HEK293 (cell line): ENCODE measurements at regions not wholly inside any gene's neighbourhood (a gene's known extent, or its start where the extent isn't known, plus 50 kb on each side); places are given as distances from the start of the nearest gene placed in this dataset.

Experiments used
- CTCF ChIA-PET: fragments of 350-600 bp; formaldehyde crosslinking; extraction: SDS; loops from one replicate; lab custom pipeline; 2021; ENCODE audit warnings: antibody characterized with exemption; lab: Yijun Ruan, JAX
- POLR2A ChIA-PET: fragments of 300-600 bp; formaldehyde crosslinking; extraction: SDS; loops from one replicate; lab custom pipeline; 2020; ENCODE audit warnings: antibody characterized with exemption, inconsistent platforms; lab: Yijun Ruan, JAX
- H3K27ac ChIP-seq: fragments of 200-500 bp; sonication (Bioruptor generic); 2 replicates; pipeline ENCODE4 v1.5.1; 2014; ENCODE audit warnings: low read depth, low read length, control low read depth, inconsistent platforms; ENCODE audit errors: extremely low read depth
- H3K36me3 ChIP-seq, 2 experiments: fragments of 200-500 bp in 1 of 2; sonication (Bioruptor generic) in 1 of 2; 1 replicate in 1 of 2; 2 replicates in 1 of 2; pipeline ENCODE4 v1.5.1; 2014 to 2017; ENCODE audit warnings: inconsistent platforms in 2 of 2, low read length in 2 of 2; ENCODE audit not compliant: control insufficient read depth in 2 of 2, insufficient read depth in 1 of 2
- H3K4me1 ChIP-seq: fragments of 200-500 bp; sonication (Bioruptor generic); 2 replicates; pipeline ENCODE4 v1.5.1; 2014; ENCODE audit warnings: mild to moderate bottlenecking, low read length, inconsistent platforms; ENCODE audit not compliant: control insufficient read depth, insufficient read depth
- H3K4me3 ChIP-seq: 2 replicates; pipeline ENCODE4 v1.5.1; 2011; ENCODE audit warnings: low read depth, mild to moderate bottlenecking, control low read depth, low read length, moderate library complexity
- H3K9me3 ChIP-seq: fragments of 200-500 bp; sonication (Bioruptor generic); 2 replicates; pipeline ENCODE4 v1.5.1; 2014; ENCODE audit warnings: low read depth, low read length, inconsistent platforms; ENCODE audit not compliant: control insufficient read depth, insufficient read depth
- AEBP2 ChIP-seq: fragments of 450-650 bp; formaldehyde crosslinking; IDR thresholded peaks from 2 replicates; pipeline ENCODE4 v1.5.1; 2016; ENCODE audit warnings: missing biosample characterization, missing genetic modification characterization, borderline replicate concordance
- ATF2 ChIP-seq: fragments of 450-650 bp; formaldehyde crosslinking; IDR thresholded peaks from 2 replicates; pipeline ENCODE4 v1.5.1; 2016; ENCODE audit warnings: missing biosample characterization, missing genetic modification characterization, low read depth
- FEZF1 ChIP-seq: fragments of 450-650 bp; formaldehyde crosslinking; IDR thresholded peaks from 2 replicates; pipeline ENCODE4 v1.5.1; 2016; ENCODE audit warnings: missing biosample characterization, missing genetic modification characterization
- MEIS1 ChIP-seq: sonication (generic); formaldehyde crosslinking; IDR thresholded peaks from 2 replicates; pipeline ENCODE4 v1.8.1; 2022; ENCODE audit warnings: missing genetic modification reagents, mild to moderate bottlenecking, borderline replicate concordance
- OVOL3 ChIP-seq: fragments of 450-650 bp; formaldehyde crosslinking; IDR thresholded peaks from 2 replicates; pipeline ENCODE4 v1.5.1; 2016; ENCODE audit warnings: missing biosample characterization, missing genetic modification characterization
- SP2 ChIP-seq: fragments of 450-650 bp; formaldehyde crosslinking; IDR thresholded peaks from 2 replicates; pipeline ENCODE4 v1.5.1; 2016; ENCODE audit warnings: missing biosample characterization, missing genetic modification characterization
- TCF7L2 ChIP-seq: IDR thresholded peaks from 2 replicates; pipeline ENCODE4 v1.6.1; 2011; ENCODE audit warnings: low read depth, mild to moderate bottlenecking, inconsistent platforms, low read length, moderate library complexity, borderline replicate concordance
- YY2 ChIP-seq: fragments of 450-650 bp; formaldehyde crosslinking; IDR thresholded peaks from 2 replicates; pipeline ENCODE4 v1.5.1; 2016; ENCODE audit warnings: missing biosample characterization, missing genetic modification characterization
- ZBTB48 ChIP-seq: fragments of 450-650 bp; formaldehyde crosslinking; IDR thresholded peaks from 2 replicates; pipeline ENCODE4 v1.5.1; 2016; ENCODE audit warnings: missing biosample characterization, missing genetic modification characterization
- ZNF146 ChIP-seq: fragments of 450-650 bp; formaldehyde crosslinking; IDR thresholded peaks from 2 replicates; pipeline ENCODE4 v1.5.1; 2016; ENCODE audit warnings: missing biosample characterization, missing genetic modification characterization
- ZNF155 ChIP-seq: fragments of 450-650 bp; formaldehyde crosslinking; IDR thresholded peaks from 2 replicates; pipeline ENCODE4 v1.5.1; 2016; ENCODE audit warnings: missing biosample characterization, missing genetic modification characterization
- ZNF157 ChIP-seq: fragments of 450-650 bp; formaldehyde crosslinking; IDR thresholded peaks from 2 replicates; pipeline ENCODE4 v1.5.1; 2016; ENCODE audit warnings: missing biosample characterization, missing genetic modification characterization
- ZNF169 ChIP-seq: fragments of 450-650 bp; formaldehyde crosslinking; IDR thresholded peaks from 2 replicates; pipeline ENCODE4 v1.5.1; 2016; ENCODE audit warnings: missing biosample characterization, missing genetic modification characterization
- ZNF174 ChIP-seq: fragments of 450-650 bp; formaldehyde crosslinking; IDR thresholded peaks from 2 replicates; pipeline ENCODE4 v1.5.0; 2017; ENCODE audit warnings: missing biosample characterization, mild to moderate bottlenecking, missing genetic modification characterization
- ZNF223 ChIP-seq: fragments of 450-650 bp; formaldehyde crosslinking; IDR thresholded peaks from 2 replicates; pipeline ENCODE4 v1.5.1; 2016; ENCODE audit warnings: missing biosample characterization, missing genetic modification characterization
- ZNF280D ChIP-seq: fragments of 450-650 bp; formaldehyde crosslinking; IDR thresholded peaks from 2 replicates; pipeline ENCODE4 v1.5.1; 2016; ENCODE audit warnings: missing biosample characterization, missing genetic modification characterization
- ZNF335 ChIP-seq: fragments of 450-650 bp; formaldehyde crosslinking; conservative IDR thresholded peaks from 2 replicates; pipeline ENCODE4 v1.5.1; 2016; ENCODE audit warnings: missing biosample characterization, missing genetic modification characterization
- ZNF350 ChIP-seq: fragments of 450-650 bp; formaldehyde crosslinking; IDR thresholded peaks from 2 replicates; pipeline ENCODE4 v1.5.0; 2017; ENCODE audit warnings: missing biosample characterization, mild to moderate bottlenecking, missing genetic modification characterization
- ZNF391 ChIP-seq: fragments of 450-650 bp; formaldehyde crosslinking; IDR thresholded peaks from 2 replicates; pipeline ENCODE4 v1.5.1; 2016; ENCODE audit warnings: low read depth, missing biosample characterization, missing genetic modification characterization, borderline replicate concordance
- ZNF558 ChIP-seq: fragments of 450-650 bp; formaldehyde crosslinking; IDR thresholded peaks from 2 replicates; pipeline ENCODE4 v1.5.1; 2016; ENCODE audit warnings: missing biosample characterization, missing genetic modification characterization
- ZNF600 ChIP-seq: fragments of 450-650 bp; formaldehyde crosslinking; IDR thresholded peaks from 2 replicates; pipeline ENCODE4 v1.5.1; 2016; ENCODE audit warnings: missing biosample characterization, missing genetic modification characterization
- ZNF623 ChIP-seq: fragments of 450-650 bp; formaldehyde crosslinking; IDR thresholded peaks from 2 replicates; pipeline ENCODE4 v1.5.1; 2016; ENCODE audit warnings: missing biosample characterization, missing genetic modification characterization
- ZNF639 ChIP-seq: fragments of 450-650 bp; formaldehyde crosslinking; IDR thresholded peaks from 2 replicates; pipeline ENCODE4 v1.5.1; 2016; ENCODE audit warnings: missing biosample characterization, missing genetic modification characterization
- ZNF670 ChIP-seq: fragments of 450-650 bp; formaldehyde crosslinking; IDR thresholded peaks from 2 replicates; pipeline ENCODE4 v1.5.1; 2016; ENCODE audit warnings: missing biosample characterization, missing genetic modification characterization, low read depth
- ZSCAN16 ChIP-seq: fragments of 450-650 bp; formaldehyde crosslinking; IDR thresholded peaks from 2 replicates; pipeline ENCODE4 v1.5.1; 2016; ENCODE audit warnings: missing biosample characterization, missing genetic modification characterization
- TF ChIP-seq, protein P1 (sequence below): fragments of 450-650 bp; formaldehyde crosslinking; IDR thresholded peaks from 2 replicates; pipeline ENCODE4; 2016; ENCODE audit warnings: missing biosample characterization, missing genetic modification characterization
- TF ChIP-seq, protein P2 (sequence below): fragments of 450-650 bp; formaldehyde crosslinking; IDR thresholded peaks from 2 replicates; pipeline ENCODE4 v1.5.1; 2016; ENCODE audit warnings: missing biosample characterization, missing genetic modification characterization
- TF ChIP-seq, protein P3 (sequence below): IDR thresholded peaks from 2 replicates; pipeline ENCODE4 v1.6.1; 2011; ENCODE audit warnings: mild to moderate bottlenecking, low read depth, low read length, borderline replicate concordance

DNA sequence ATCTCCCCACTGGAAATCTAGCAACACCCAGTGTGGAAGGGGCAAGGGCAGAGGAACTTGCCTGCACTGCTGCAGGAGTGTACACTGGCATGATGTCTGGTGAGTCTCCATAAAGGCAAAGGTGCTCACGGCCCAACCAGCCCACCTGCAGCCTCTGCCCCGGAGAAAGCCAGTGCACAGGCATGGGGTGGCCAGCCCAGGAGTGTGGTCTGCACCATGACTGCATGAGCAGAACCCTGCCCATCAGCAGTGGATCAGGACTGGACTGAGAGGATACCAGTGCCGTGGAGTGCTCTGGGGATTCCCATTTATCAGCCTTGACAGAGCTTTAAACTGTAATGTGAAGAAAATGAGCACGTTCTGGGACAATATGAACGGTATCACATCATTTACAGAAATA, 342.6 kb upstream of the HS6ST1 start:
- Histone ChIP-seq H3K9me3 (no peaks in the 10 kb centered on the region), H3K4me1 (no peaks in the 10 kb centered on the region), H3K27ac (no peak overlapping the region), H3K4me3 (no peak overlapping the region), H3K36me3 (no peaks in the 10 kb centered on the region)
- CTCF ChIA-PET, result no interaction called here
- TF ChIP-seq ZNF391 (tag by site-specific recombination), result no peak
- TF ChIP-seq ZNF146 (tag by site-specific recombination), result no peak
- no peak for TF ChIP-seq ZNF670 (tag by site-specific recombination)
- no peak for TF ChIP-seq ZNF623 (tag by site-specific recombination)
- no peak for TF ChIP-seq ZNF558 (tag by site-specific recombination)
- TF ChIP-seq ZNF335, result no peak
- no peak for TF ChIP-seq ZNF639 (tag by site-specific recombination)
- TF ChIP-seq ZNF223 (tag by site-specific recombination), result no peak
- TF ChIP-seq ATF2 (tag by site-specific recombination), result no peak
- no peak for TF ChIP-seq ZNF350 (tag by site-specific recombination)
- TF ChIP-seq ZBTB48 (tag by site-specific recombination), result no peak
- TF ChIP-seq, protein P1, sequence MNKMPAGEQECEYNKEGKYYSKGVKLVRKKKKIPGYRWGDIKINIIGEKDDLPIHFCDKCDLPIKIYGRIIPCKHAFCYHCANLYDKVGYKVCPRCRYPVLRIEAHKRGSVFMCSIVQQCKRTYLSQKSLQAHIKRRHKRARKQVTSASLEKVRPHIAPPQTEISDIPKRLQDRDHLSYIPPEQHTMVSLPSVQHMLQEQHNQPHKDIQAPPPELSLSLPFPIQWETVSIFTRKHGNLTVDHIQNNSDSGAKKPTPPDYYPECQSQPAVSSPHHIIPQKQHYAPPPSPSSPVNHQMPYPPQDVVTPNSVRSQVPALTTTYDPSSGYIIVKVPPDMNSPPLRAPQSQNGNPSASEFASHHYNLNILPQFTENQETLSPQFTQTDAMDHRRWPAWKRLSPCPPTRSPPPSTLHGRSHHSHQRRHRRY, result no peak
- no peak for TF ChIP-seq ZNF157 (tag by site-specific recombination)
- no peak for TF ChIP-seq MEIS1 (CRISPR knock-in tag)
- POLR2A ChIA-PET, result no interaction called here

- CTCF ChIA-PET, result no interaction called here
- Histone ChIP-seq H3K36me3 (no peaks in the 10 kb centered on the region), H3K4me3 (no peak overlapping the region), H3K4me1 (no peaks in the 10 kb centered on the region), H3K9me3 (no peaks in the 10 kb centered on the region), H3K27ac (no peak overlapping the region)
- POLR2A ChIA-PET, result no interaction called here
- TF ChIP-seq SP2 (tag by site-specific recombination) (no peak), ZNF350 (tag by site-specific recombination) (no peak), ZNF280D (tag by site-specific recombination) (no peak), TCF7L2 (no peak), ZSCAN16 (tag by site-specific recombination) (no peak), FEZF1 (tag by site-specific recombination) (no peak), YY2 (tag by site-specific recombination) (no peak), ZNF174 (tag by site-specific recombination) (no peak), ZNF169 (no peak), ZNF600 (tag by site-specific recombination) (no peak), AEBP2 (no peak), OVOL3 (no peak), ZNF155 (no peak)
- TF ChIP-seq, protein P2, sequence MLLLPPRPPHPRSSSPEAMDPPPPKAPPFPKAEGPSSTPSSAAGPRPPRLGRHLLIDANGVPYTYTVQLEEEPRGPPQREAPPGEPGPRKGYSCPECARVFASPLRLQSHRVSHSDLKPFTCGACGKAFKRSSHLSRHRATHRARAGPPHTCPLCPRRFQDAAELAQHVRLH (tag by site-specific recombination), result no peak
- TF ChIP-seq, protein P3, sequence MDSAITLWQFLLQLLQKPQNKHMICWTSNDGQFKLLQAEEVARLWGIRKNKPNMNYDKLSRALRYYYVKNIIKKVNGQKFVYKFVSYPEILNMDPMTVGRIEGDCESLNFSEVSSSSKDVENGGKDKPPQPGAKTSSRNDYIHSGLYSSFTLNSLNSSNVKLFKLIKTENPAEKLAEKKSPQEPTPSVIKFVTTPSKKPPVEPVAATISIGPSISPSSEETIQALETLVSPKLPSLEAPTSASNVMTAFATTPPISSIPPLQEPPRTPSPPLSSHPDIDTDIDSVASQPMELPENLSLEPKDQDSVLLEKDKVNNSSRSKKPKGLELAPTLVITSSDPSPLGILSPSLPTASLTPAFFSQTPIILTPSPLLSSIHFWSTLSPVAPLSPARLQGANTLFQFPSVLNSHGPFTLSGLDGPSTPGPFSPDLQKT, result no peak
Observed at GRCh38 chr2:128662051-128662471, 343.4 kb upstream of the HS6ST1 start.
